HG03095 (cell line): ENCODE measurements at regions not wholly inside any gene's neighbourhood (a gene's known extent, or its start where the extent isn't known, plus 50 kb on each side); places are given as distances from the start of the nearest gene placed in this dataset.

Experiments used
- ATAC-seq: cut with Tn5 transposase; IDR thresholded peaks from one replicate; pipeline ENCODE4 v1.9.1; 2021; ENCODE audit warnings: moderate library complexity; ENCODE audit not compliant: unreplicated experiment

- ATAC-seq, result no peak
Measured at GRCh38 chr4:13190093-13190721, 293.9 kb downstream of the RAB28 start.

GRCh38 chr4:13184199-13184598, 299.9 kb downstream of the RAB28 start:
- no peak for ATAC-seq

- no peak for ATAC-seq
Measured at GRCh38 chr4:13182133-13182532, 302.0 kb downstream of the RAB28 start.

GRCh38 chr4:13181681-13182080, 302.5 kb downstream of the RAB28 start:
- ATAC-seq, result no peak

- ATAC-seq, result no peak
Measured at GRCh38 chr4:13180701-13181100, 303.4 kb downstream of the RAB28 start.

- no peak for ATAC-seq
Measured at GRCh38 chr4:13178621-13179020, 305.5 kb downstream of the RAB28 start.

GRCh38 chr4:13176741-13177142, 307.4 kb downstream of the RAB28 start:
- ATAC-seq, result no peak

- ATAC-seq, result no peak
Measured at GRCh38 chr4:13174926-13175325, 309.2 kb downstream of the RAB28 start.

- no peak for ATAC-seq
Measured at GRCh38 chr4:13174001-13174400, 310.1 kb downstream of the RAB28 start.

- ATAC-seq, result no peak
Measured at GRCh38 chr4:13171292-13172057, 312.7 kb downstream of the RAB28 start.

GRCh38 chr4:13169731-13170525, 314.2 kb downstream of the RAB28 start:
- ATAC-seq, result no peak

- ATAC-seq, result no peak
Measured at GRCh38 chr4:13168326-13168725, 315.8 kb downstream of the RAB28 start.

- no peak for ATAC-seq
Measured at GRCh38 chr4:13166214-13166613, 317.9 kb downstream of the RAB28 start.

- ATAC-seq, result no peak
Measured at GRCh38 chr4:13164783-13165331, 319.3 kb downstream of the RAB28 start.

GRCh38 chr4:13162886-13163285, 321.3 kb downstream of the RAB28 start:
- ATAC-seq, result no peak

- no peak for ATAC-seq
Measured at GRCh38 chr4:13160920-13161319, 323.2 kb downstream of the RAB28 start.

GRCh38 chr4:13159041-13159620, 325.0 kb downstream of the RAB28 start:
- ATAC-seq, result no peak

GRCh38 chr4:13151194-13151593, 332.9 kb downstream of the RAB28 start:
- ATAC-seq, result no peak

- no peak for ATAC-seq
Measured at GRCh38 chr4:13143222-13144070, 340.7 kb downstream of the RAB28 start.

GRCh38 chr4:13142726-13143125, 341.4 kb downstream of the RAB28 start:
- ATAC-seq, result no peak
